ENCODE measurements at regions not wholly inside any gene's neighbourhood (a gene's known extent, or its start where the extent isn't known, plus 50 kb on each side); places are given as distances from the start of the nearest gene placed in this dataset.
"Not testable (repeated sequence)": the region's sequence is repeated elsewhere in the genome, so short reads cannot be mapped to it uniquely, and the experiment has no call there.

- no peak for DNase-seq
These were observed 257.1 kb downstream of the EFCAB11 start for GRCh38 chr14:89697281-89698060.

GRCh38 chr14:89695846-89696245 is 258.7 kb downstream of the EFCAB11 start:
- no peak for DNase-seq

GRCh38 chr14:89690139-89690538 is 264.4 kb downstream of the EFCAB11 start:
- no peak for DNase-seq

- DNase-seq, result not testable (repeated sequence)
These were observed 264.8 kb downstream of the EFCAB11 start for GRCh38 chr14:89689711-89690110.

GRCh38 chr14:89688507-89689211 is 265.9 kb downstream of the EFCAB11 start:
- no peak for DNase-seq

- not testable (repeated sequence) for DNase-seq
These were observed 267.4 kb downstream of the EFCAB11 start for GRCh38 chr14:89687129-89687528.

- no peak for DNase-seq
These were observed 267.1 kb upstream of the FOXN3 start for GRCh38 chr14:89684139-89684538.

- no peak for DNase-seq
These were observed 264.3 kb upstream of the FOXN3 start for GRCh38 chr14:89681086-89682018.

GRCh38 chr14:89680156-89680555 is 263.1 kb upstream of the FOXN3 start:
- no peak for DNase-seq

GRCh38 chr14:89678768-89679167 is 261.7 kb upstream of the FOXN3 start:
- DNase-seq, result no peak

GRCh38 chr14:89675590-89675989 is 258.6 kb upstream of the FOXN3 start:
- DNase-seq, result no peak

GRCh38 chr14:89674936-89675335 is 257.9 kb upstream of the FOXN3 start:
- DNase-seq, result no peak

- no peak for DNase-seq
These were observed 257.2 kb upstream of the FOXN3 start for GRCh38 chr14:89674240-89674639.

GRCh38 chr14:89673512-89674225 is 256.6 kb upstream of the FOXN3 start:
- no peak for DNase-seq

GRCh38 chr14:89672636-89673511 is 255.8 kb upstream of the FOXN3 start:
- DNase-seq, result no peak

- DNase-seq, result no peak
These were observed 252.2 kb upstream of the FOXN3 start for GRCh38 chr14:89669193-89669592.

- no peak for DNase-seq
These were observed 250.9 kb upstream of the FOXN3 start for GRCh38 chr14:89667983-89668382.

- DNase-seq, result not testable (repeated sequence)
These were observed 248.5 kb upstream of the FOXN3 start for GRCh38 chr14:89665300-89666081.

- DNase-seq, result no peak
These were observed 244.4 kb upstream of the FOXN3 start for GRCh38 chr14:89661392-89661791.

- DNase-seq, result not testable (repeated sequence)
These were observed 243.7 kb upstream of the FOXN3 start for GRCh38 chr14:89660625-89661233.

Measured in DMS79 (cell line).